BLaER1 (cell line): ENCODE measurements at regions not wholly inside any gene's neighbourhood (a gene's known extent, or its start where the extent isn't known, plus 50 kb on each side); places are given as distances from the start of the nearest gene placed in this dataset.
"Not testable (repeated sequence)": the region's sequence is repeated elsewhere in the genome, so short reads cannot be mapped to it uniquely, and the experiment has no call there.

Experiments used
- H3K27ac ChIP-seq: shearing (Covaris generic); formaldehyde crosslinking; 2 replicates; pipeline ENCODE4 v1.8.1; 2022
- H3K27me3 ChIP-seq: shearing (Covaris generic); formaldehyde crosslinking; 2 replicates; pipeline ENCODE4 v1.8.1; 2022
- H3K36me3 ChIP-seq: shearing (Covaris generic); formaldehyde crosslinking; 2 replicates; pipeline ENCODE4 v1.8.1; 2022
- H3K4me1 ChIP-seq: shearing (Covaris generic); formaldehyde crosslinking; 2 replicates; pipeline ENCODE4 v1.8.1; 2022
- H3K4me2 ChIP-seq: shearing (Covaris generic); formaldehyde crosslinking; 2 replicates; pipeline ENCODE4 v1.8.1; 2022
- H3K4me3 ChIP-seq: shearing (Covaris generic); formaldehyde crosslinking; 2 replicates; pipeline ENCODE4 v1.8.1; 2022
- H3K9ac ChIP-seq: shearing (Covaris generic); formaldehyde crosslinking; 2 replicates; pipeline ENCODE4 v1.8.1; 2022
- H3K9me3 ChIP-seq: shearing (Covaris generic); formaldehyde crosslinking; 2 replicates; pipeline ENCODE4 v1.8.1; 2022
- H4K20me1 ChIP-seq: shearing (Covaris generic); formaldehyde crosslinking; 2 replicates; pipeline ENCODE4 v1.8.1; 2022
- Cebpa-rat ChIP-seq: shearing (Covaris generic); IDR thresholded peaks from 2 replicates; pipeline ENCODE4 v1.8.1; 2022

GRCh38 chr5:117748336-117748735, 1173.7 kb upstream of the SEMA6A start:
- Histone ChIP-seq H3K9ac (no peak overlapping the region), H3K4me3 (no peak overlapping the region), H3K4me1 (no peaks in the 10 kb centered on the region), H4K20me1 (no peaks in the 10 kb centered on the region), H3K27me3 (no peaks in the 10 kb centered on the region), H3K27ac (no peak overlapping the region), H3K9me3 (no peaks in the 10 kb centered on the region), H3K4me2 (no peak overlapping the region), H3K36me3 (no peaks in the 10 kb centered on the region)
- no peak for TF ChIP-seq Cebpa-rat

GRCh38 chr5:117743337-117743736, 1168.7 kb upstream of the SEMA6A start:
- H3K9ac ChIP-seq: no peak overlapping the region

GRCh38 chr5:117741655-117742206, 1167.1 kb upstream of the SEMA6A start:
- Histone ChIP-seq H3K36me3 (no peaks in the 10 kb centered on the region), H3K27me3 (no peaks in the 10 kb centered on the region), H3K9me3 (no peaks in the 10 kb centered on the region), H3K9ac (no peak overlapping the region), H3K27ac (no peak overlapping the region), H3K4me3 (no peak overlapping the region), H3K4me1 (no peaks in the 10 kb centered on the region), H4K20me1 (no peaks in the 10 kb centered on the region), H3K4me2 (no peak overlapping the region)
- no peak for TF ChIP-seq Cebpa-rat

More at GRCh38 chr5:117743337-117743736, 1168.7 kb upstream of the SEMA6A start:
- no peaks in the 10 kb centered on the region for H3K9me3 ChIP-seq
- H3K4me2 ChIP-seq: no peak overlapping the region
- no peak overlapping the region for H3K4me3 ChIP-seq
- H3K27me3 ChIP-seq: no peaks in the 10 kb centered on the region
- no peak overlapping the region for H3K27ac ChIP-seq
- no peaks in the 10 kb centered on the region for H3K36me3 ChIP-seq
- no peaks in the 10 kb centered on the region for H3K4me1 ChIP-seq
- no peak for TF ChIP-seq Cebpa-rat
- no peaks in the 10 kb centered on the region for H4K20me1 ChIP-seq

- Histone ChIP-seq H3K9me3 (no peaks in the 10 kb centered on the region), H3K27ac (no peak overlapping the region), H3K36me3 (no peaks in the 10 kb centered on the region), H3K4me1 (no peaks in the 10 kb centered on the region), H3K9ac (no peak overlapping the region), H3K4me2 (no peak overlapping the region), H4K20me1 (no peaks in the 10 kb centered on the region), H3K4me3 (no peak overlapping the region), H3K27me3 (no peaks in the 10 kb centered on the region)
- no peak for TF ChIP-seq Cebpa-rat
Observed at GRCh38 chr5:117740268-117740667, 1165.6 kb upstream of the SEMA6A start.

- Histone ChIP-seq H4K20me1 (no peaks in the 10 kb centered on the region), H3K36me3 (no peaks in the 10 kb centered on the region), H3K27ac (no peak overlapping the region), H3K4me2 (no peak overlapping the region), H3K9me3 (no peaks in the 10 kb centered on the region), H3K9ac (no peak overlapping the region), H3K4me1 (no peaks in the 10 kb centered on the region), H3K4me3 (no peak overlapping the region), H3K27me3 (no peaks in the 10 kb centered on the region)
- no peak for TF ChIP-seq Cebpa-rat
Observed at GRCh38 chr5:117738571-117738970, 1163.9 kb upstream of the SEMA6A start.

GRCh38 chr5:117736698-117737097, 1162.1 kb upstream of the SEMA6A start:
- H4K20me1 ChIP-seq: no peaks in the 10 kb centered on the region
- TF ChIP-seq Cebpa-rat: no peak

GRCh38 chr5:117734056-117734455, 1159.4 kb upstream of the SEMA6A start:
- H3K4me2 ChIP-seq: no peak overlapping the region
- H3K4me3 ChIP-seq: no peak overlapping the region
- H3K9ac ChIP-seq: no peak overlapping the region
- H3K27me3 ChIP-seq: no peaks in the 10 kb centered on the region
- TF ChIP-seq Cebpa-rat: no peak
- peaks cover 13% of the 10 kb centered on the region for H3K4me1 ChIP-seq
- no peaks in the 10 kb centered on the region for H3K36me3 ChIP-seq
- H3K27ac ChIP-seq: no peak overlapping the region
- no peaks in the 10 kb centered on the region for H4K20me1 ChIP-seq
- H3K9me3 ChIP-seq: no peaks in the 10 kb centered on the region

More at GRCh38 chr5:117736698-117737097, 1162.1 kb upstream of the SEMA6A start:
- H3K36me3 ChIP-seq: no peaks in the 10 kb centered on the region
- H3K4me2 ChIP-seq: no peak overlapping the region
- no peak overlapping the region for H3K9ac ChIP-seq
- H3K27me3 ChIP-seq: no peaks in the 10 kb centered on the region
- H3K27ac ChIP-seq: no peak overlapping the region
- no peak overlapping the region for H3K4me3 ChIP-seq
- no peaks in the 10 kb centered on the region for H3K4me1 ChIP-seq
- no peaks in the 10 kb centered on the region for H3K9me3 ChIP-seq

- Histone ChIP-seq H3K27ac (no peak overlapping the region), H3K36me3 (no peaks in the 10 kb centered on the region)
- no peak for TF ChIP-seq Cebpa-rat
Observed at GRCh38 chr5:117733051-117733450, 1158.4 kb upstream of the SEMA6A start.

GRCh38 chr5:117732264-117732663, 1157.6 kb upstream of the SEMA6A start:
- Histone ChIP-seq H3K4me1 (peaks cover 13% of the 10 kb centered on the region), H3K27ac (no peak overlapping the region)

More at GRCh38 chr5:117733051-117733450, 1158.4 kb upstream of the SEMA6A start:
- Histone ChIP-seq H3K4me2 (no peak overlapping the region), H3K9ac (no peak overlapping the region), H3K27me3 (no peaks in the 10 kb centered on the region), H4K20me1 (no peaks in the 10 kb centered on the region), H3K4me1 (peaks cover 13% of the 10 kb centered on the region), H3K9me3 (no peaks in the 10 kb centered on the region), H3K4me3 (no peak overlapping the region)

GRCh38 chr5:117731446-117731845, 1156.8 kb upstream of the SEMA6A start:
- H3K4me2 ChIP-seq: no peak overlapping the region
- H4K20me1 ChIP-seq: no peaks in the 10 kb centered on the region
- no peak overlapping the region for H3K27ac ChIP-seq
- H3K27me3 ChIP-seq: no peaks in the 10 kb centered on the region
- no peaks in the 10 kb centered on the region for H3K36me3 ChIP-seq
- H3K4me1 ChIP-seq: peaks cover 13% of the 10 kb centered on the region
- no peak overlapping the region for H3K4me3 ChIP-seq
- H3K9ac ChIP-seq: no peak overlapping the region
- no peaks in the 10 kb centered on the region for H3K9me3 ChIP-seq
- TF ChIP-seq Cebpa-rat: no peak

More at GRCh38 chr5:117732264-117732663, 1157.6 kb upstream of the SEMA6A start:
- TF ChIP-seq Cebpa-rat: no peak
- no peak overlapping the region for H3K4me3 ChIP-seq
- no peaks in the 10 kb centered on the region for H3K27me3 ChIP-seq
- no peaks in the 10 kb centered on the region for H3K36me3 ChIP-seq
- no peaks in the 10 kb centered on the region for H4K20me1 ChIP-seq
- H3K9me3 ChIP-seq: no peaks in the 10 kb centered on the region
- H3K4me2 ChIP-seq: no peak overlapping the region
- H3K9ac ChIP-seq: no peak overlapping the region

GRCh38 chr5:117720784-117721183, 1146.2 kb upstream of the SEMA6A start:
- H3K36me3 ChIP-seq, H4K20me1 ChIP-seq, H3K4me3 ChIP-seq, H3K4me2 ChIP-seq, H3K27ac ChIP-seq, H3K4me1 ChIP-seq, H3K27me3 ChIP-seq, H3K9ac ChIP-seq: not testable (repeated sequence)
- H3K9me3 ChIP-seq: peaks cover 10% of the 10 kb centered on the region
